Right lobe of liver (tissue), 4 donors: ENCODE measurements at regions not wholly inside any gene's neighbourhood (a gene's known extent, or its start where the extent isn't known, plus 50 kb on each side); places are given as distances from the start of the nearest gene placed in this dataset.

Experiments used
- POLR2A ChIP-seq: fragments of 450-650 bp; IDR thresholded peaks from one replicate; pipeline ENCODE4 v1.6.1; 2017; ENCODE audit warnings: antibody characterized with exemption, mild to moderate bottlenecking
- TF ChIP-seq, protein P1 (sequence below), 4 donors: fragments of 200-600 bp in 3 of 4; fragments of 450-650 bp in 1 of 4; IDR thresholded peaks; one replicate each; pipeline versions ENCODE4 v1.5.1 to v1.8.0; 2016 to 2022; ENCODE audit warnings: antibody characterized with exemption in 4 of 4, mild to moderate bottlenecking in 2 of 4
- donor health status: DM: no; HTN: no; CAD: no.
- donor health status: DM: no; HTN: no; CAD: no.
- donor health status: DM: no; HTN: yes; CAD: no.

- TF ChIP-seq, protein P1, sequence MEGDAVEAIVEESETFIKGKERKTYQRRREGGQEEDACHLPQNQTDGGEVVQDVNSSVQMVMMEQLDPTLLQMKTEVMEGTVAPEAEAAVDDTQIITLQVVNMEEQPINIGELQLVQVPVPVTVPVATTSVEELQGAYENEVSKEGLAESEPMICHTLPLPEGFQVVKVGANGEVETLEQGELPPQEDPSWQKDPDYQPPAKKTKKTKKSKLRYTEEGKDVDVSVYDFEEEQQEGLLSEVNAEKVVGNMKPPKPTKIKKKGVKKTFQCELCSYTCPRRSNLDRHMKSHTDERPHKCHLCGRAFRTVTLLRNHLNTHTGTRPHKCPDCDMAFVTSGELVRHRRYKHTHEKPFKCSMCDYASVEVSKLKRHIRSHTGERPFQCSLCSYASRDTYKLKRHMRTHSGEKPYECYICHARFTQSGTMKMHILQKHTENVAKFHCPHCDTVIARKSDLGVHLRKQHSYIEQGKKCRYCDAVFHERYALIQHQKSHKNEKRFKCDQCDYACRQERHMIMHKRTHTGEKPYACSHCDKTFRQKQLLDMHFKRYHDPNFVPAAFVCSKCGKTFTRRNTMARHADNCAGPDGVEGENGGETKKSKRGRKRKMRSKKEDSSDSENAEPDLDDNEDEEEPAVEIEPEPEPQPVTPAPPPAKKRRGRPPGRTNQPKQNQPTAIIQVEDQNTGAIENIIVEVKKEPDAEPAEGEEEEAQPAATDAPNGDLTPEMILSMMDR (IDR thresholded peaks at IDR 0.05): no peak
- no peak for TF ChIP-seq POLR2A
Observed at GRCh38 chr22:47574556-47574955, 812.1 kb downstream of the TBC1D22A start.
